ENCODE measurements at regions not wholly inside any gene's neighbourhood (a gene's known extent, or its start where the extent isn't known, plus 50 kb on each side); places are given as distances from the start of the nearest gene placed in this dataset.

DNA sequence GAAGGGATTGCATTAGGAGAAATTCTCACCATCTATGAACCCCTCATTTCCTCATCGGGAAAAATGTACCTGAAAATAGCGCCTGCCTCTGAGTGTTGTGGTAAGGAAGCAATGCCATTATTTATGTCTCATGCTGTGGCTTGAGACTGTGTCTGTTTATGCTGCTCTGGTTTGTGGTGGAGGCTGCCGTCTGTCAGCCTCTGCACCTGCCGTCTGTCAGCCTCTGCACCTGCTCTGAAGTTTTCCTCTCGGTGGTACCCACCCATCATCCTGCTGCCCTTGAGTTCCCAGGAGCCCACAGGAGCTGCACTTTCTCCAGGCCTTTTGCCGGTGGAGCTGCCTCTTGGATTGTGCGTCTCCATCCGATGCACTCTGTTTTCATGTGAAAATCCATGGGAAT, 68.5 kb upstream of the PPP2R3B start (continued):
- TF ChIP-seq, protein P1, sequence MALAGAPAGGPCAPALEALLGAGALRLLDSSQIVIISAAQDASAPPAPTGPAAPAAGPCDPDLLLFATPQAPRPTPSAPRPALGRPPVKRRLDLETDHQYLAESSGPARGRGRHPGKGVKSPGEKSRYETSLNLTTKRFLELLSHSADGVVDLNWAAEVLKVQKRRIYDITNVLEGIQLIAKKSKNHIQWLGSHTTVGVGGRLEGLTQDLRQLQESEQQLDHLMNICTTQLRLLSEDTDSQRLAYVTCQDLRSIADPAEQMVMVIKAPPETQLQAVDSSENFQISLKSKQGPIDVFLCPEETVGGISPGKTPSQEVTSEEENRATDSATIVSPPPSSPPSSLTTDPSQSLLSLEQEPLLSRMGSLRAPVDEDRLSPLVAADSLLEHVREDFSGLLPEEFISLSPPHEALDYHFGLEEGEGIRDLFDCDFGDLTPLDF (CRISPR knock-in tag; IDR thresholded peaks at IDR 0.05): no peak
- TF ChIP-seq EMX1 (CRISPR knock-in tag; IDR thresholded peaks at IDR 0.05) (no peak), GTF2I (CRISPR knock-in tag; conservative IDR thresholded peaks at IDR 0.05) (no peak), SOX15 (CRISPR knock-in tag; IDR thresholded peaks at IDR 0.05) (no peak)

DNA sequence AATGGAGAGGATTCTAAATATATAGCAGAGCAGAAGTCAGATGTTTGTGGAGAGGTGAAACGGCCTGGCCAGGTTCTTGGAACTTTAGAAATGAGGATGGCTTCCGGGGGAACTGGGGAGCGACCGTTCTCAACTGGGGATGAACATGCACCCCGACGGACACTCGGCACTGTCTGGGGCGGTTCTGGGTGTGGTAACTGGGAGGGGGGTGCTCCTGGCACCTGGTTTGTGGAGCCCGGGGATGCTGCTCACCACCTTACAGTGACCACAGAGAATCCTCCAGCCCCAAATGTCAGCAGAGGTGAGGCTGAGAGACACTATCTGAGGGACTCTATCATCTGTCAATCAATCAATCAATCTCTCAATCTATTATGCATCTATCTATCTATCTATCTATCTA, 69.0 kb upstream of the PPP2R3B start:
- Mint-ChIP-seq H3K27me3 (ENCODE audit: low read depth) (no peaks in the 10 kb centered on the region), H3K27ac (no peak overlapping the region), H3K4me1 (no peaks in the 10 kb centered on the region), H3K36me3 (no peaks in the 10 kb centered on the region), H3K9me3 (peaks cover 8% of the 10 kb centered on the region), H3K4me3 (no peak overlapping the region)
- DNase-seq (ENCODE audit: low spot score): no peak
- TF ChIP-seq, protein P2, sequence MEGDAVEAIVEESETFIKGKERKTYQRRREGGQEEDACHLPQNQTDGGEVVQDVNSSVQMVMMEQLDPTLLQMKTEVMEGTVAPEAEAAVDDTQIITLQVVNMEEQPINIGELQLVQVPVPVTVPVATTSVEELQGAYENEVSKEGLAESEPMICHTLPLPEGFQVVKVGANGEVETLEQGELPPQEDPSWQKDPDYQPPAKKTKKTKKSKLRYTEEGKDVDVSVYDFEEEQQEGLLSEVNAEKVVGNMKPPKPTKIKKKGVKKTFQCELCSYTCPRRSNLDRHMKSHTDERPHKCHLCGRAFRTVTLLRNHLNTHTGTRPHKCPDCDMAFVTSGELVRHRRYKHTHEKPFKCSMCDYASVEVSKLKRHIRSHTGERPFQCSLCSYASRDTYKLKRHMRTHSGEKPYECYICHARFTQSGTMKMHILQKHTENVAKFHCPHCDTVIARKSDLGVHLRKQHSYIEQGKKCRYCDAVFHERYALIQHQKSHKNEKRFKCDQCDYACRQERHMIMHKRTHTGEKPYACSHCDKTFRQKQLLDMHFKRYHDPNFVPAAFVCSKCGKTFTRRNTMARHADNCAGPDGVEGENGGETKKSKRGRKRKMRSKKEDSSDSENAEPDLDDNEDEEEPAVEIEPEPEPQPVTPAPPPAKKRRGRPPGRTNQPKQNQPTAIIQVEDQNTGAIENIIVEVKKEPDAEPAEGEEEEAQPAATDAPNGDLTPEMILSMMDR (IDR thresholded peaks at IDR 0.05): no peak
- TF ChIP-seq NFYB (CRISPR knock-in tag; conservative IDR thresholded peaks at IDR 0.05; ENCODE audit: low read depth): no peak
- POLR2A ChIA-PET: no interaction called here
- ATAC-seq: no peak
- CTCF ChIA-PET: no interaction called here

DNA sequence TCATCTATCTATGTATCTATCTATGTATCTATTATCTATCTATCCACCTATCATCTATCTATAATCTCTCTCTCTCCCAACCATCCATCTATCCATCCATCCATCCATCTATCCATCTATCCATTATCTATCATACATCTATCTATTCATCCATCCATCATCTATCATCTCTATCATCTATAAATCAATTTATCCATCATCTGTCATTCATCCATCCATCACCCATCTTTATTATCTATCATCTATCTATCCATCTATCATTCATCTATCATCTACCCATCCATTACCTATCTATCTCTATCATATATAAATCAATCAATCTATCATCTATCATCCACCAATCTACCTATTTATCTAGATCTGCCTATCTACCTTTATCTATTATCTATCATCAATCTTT, 69.4 kb upstream of the PPP2R3B start:
- ChIA-PET POLR2A (no interaction called here), CTCF (no interaction called here)
- Mint-ChIP-seq H3K27me3 (ENCODE audit: low read depth) (no peaks in the 10 kb centered on the region), H3K4me3 (no peak overlapping the region), H3K27ac (no peak overlapping the region), H3K36me3 (peaks cover under 1% of the 10 kb centered on the region; the same call in 1 of the 2 replicates), H3K9me3 (peaks cover 9% of the 10 kb centered on the region), H3K4me1 (no peaks in the 10 kb centered on the region)
- TF ChIP-seq CREM (CRISPR knock-in tag; IDR thresholded peaks at IDR 0.05) (no peak), NFATC4 (CRISPR knock-in tag; IDR thresholded peaks at IDR 0.05) (no peak), NR1H2 (CRISPR knock-in tag; IDR thresholded peaks at IDR 0.05) (no peak), ZNF232 (CRISPR knock-in tag; IDR thresholded peaks at IDR 0.05) (no peak), FOXK1 (CRISPR knock-in tag; IDR thresholded peaks at IDR 0.05) (no peak), ZNF121 (CRISPR knock-in tag; IDR thresholded peaks at IDR 0.05) (no peak), GTF2I (CRISPR knock-in tag; conservative IDR thresholded peaks at IDR 0.05) (no peak)
- TF ChIP-seq, protein P3, sequence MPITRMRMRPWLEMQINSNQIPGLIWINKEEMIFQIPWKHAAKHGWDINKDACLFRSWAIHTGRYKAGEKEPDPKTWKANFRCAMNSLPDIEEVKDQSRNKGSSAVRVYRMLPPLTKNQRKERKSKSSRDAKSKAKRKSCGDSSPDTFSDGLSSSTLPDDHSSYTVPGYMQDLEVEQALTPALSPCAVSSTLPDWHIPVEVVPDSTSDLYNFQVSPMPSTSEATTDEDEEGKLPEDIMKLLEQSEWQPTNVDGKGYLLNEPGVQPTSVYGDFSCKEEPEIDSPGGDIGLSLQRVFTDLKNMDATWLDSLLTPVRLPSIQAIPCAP (CRISPR knock-in tag; IDR thresholded peaks at IDR 0.05): no peak
- TF ChIP-seq, protein P4, sequence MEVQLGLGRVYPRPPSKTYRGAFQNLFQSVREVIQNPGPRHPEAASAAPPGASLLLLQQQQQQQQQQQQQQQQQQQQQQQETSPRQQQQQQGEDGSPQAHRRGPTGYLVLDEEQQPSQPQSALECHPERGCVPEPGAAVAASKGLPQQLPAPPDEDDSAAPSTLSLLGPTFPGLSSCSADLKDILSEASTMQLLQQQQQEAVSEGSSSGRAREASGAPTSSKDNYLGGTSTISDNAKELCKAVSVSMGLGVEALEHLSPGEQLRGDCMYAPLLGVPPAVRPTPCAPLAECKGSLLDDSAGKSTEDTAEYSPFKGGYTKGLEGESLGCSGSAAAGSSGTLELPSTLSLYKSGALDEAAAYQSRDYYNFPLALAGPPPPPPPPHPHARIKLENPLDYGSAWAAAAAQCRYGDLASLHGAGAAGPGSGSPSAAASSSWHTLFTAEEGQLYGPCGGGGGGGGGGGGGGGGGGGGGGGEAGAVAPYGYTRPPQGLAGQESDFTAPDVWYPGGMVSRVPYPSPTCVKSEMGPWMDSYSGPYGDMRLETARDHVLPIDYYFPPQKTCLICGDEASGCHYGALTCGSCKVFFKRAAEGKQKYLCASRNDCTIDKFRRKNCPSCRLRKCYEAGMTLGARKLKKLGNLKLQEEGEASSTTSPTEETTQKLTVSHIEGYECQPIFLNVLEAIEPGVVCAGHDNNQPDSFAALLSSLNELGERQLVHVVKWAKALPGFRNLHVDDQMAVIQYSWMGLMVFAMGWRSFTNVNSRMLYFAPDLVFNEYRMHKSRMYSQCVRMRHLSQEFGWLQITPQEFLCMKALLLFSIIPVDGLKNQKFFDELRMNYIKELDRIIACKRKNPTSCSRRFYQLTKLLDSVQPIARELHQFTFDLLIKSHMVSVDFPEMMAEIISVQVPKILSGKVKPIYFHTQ (CRISPR knock-in tag; IDR thresholded peaks at IDR 0.05): no peak
- TF ChIP-seq, protein P5, sequence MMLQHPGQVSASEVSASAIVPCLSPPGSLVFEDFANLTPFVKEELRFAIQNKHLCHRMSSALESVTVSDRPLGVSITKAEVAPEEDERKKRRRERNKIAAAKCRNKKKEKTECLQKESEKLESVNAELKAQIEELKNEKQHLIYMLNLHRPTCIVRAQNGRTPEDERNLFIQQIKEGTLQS (CRISPR knock-in tag; conservative IDR thresholded peaks at IDR 0.05): no peak
- TF ChIP-seq, protein P6, sequence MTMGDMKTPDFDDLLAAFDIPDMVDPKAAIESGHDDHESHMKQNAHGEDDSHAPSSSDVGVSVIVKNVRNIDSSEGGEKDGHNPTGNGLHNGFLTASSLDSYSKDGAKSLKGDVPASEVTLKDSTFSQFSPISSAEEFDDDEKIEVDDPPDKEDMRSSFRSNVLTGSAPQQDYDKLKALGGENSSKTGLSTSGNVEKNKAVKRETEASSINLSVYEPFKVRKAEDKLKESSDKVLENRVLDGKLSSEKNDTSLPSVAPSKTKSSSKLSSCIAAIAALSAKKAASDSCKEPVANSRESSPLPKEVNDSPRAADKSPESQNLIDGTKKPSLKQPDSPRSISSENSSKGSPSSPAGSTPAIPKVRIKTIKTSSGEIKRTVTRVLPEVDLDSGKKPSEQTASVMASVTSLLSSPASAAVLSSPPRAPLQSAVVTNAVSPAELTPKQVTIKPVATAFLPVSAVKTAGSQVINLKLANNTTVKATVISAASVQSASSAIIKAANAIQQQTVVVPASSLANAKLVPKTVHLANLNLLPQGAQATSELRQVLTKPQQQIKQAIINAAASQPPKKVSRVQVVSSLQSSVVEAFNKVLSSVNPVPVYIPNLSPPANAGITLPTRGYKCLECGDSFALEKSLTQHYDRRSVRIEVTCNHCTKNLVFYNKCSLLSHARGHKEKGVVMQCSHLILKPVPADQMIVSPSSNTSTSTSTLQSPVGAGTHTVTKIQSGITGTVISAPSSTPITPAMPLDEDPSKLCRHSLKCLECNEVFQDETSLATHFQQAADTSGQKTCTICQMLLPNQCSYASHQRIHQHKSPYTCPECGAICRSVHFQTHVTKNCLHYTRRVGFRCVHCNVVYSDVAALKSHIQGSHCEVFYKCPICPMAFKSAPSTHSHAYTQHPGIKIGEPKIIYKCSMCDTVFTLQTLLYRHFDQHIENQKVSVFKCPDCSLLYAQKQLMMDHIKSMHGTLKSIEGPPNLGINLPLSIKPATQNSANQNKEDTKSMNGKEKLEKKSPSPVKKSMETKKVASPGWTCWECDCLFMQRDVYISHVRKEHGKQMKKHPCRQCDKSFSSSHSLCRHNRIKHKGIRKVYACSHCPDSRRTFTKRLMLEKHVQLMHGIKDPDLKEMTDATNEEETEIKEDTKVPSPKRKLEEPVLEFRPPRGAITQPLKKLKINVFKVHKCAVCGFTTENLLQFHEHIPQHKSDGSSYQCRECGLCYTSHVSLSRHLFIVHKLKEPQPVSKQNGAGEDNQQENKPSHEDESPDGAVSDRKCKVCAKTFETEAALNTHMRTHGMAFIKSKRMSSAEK (CRISPR knock-in tag; IDR thresholded peaks at IDR 0.05; ENCODE audit: borderline replicate concordance): no peak
- TF ChIP-seq, protein P7, sequence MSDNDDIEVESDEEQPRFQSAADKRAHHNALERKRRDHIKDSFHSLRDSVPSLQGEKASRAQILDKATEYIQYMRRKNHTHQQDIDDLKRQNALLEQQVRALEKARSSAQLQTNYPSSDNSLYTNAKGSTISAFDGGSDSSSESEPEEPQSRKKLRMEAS (CRISPR knock-in tag; IDR thresholded peaks at IDR 0.05): no peak
- ATAC-seq (no peak), DNase-seq (ENCODE audit: low spot score) (no peak)

Measured in WTC11 (cell line).